Pancreas (tissue), 10 donors: ENCODE measurements at regions not wholly inside any gene's neighbourhood (a gene's known extent, or its start where the extent isn't known, plus 50 kb on each side); places are given as distances from the start of the nearest gene placed in this dataset.

ENCODE experiments used
- ATAC-seq, 4 donors: fragments of 200-7000 bp; cut with Tn5 transposase; one replicate each; pipeline versions ENCODE4 v1.8.0 to v1.9.1; 2020; ENCODE audit warnings: mild to moderate bottlenecking in 4 of 4, moderate library complexity in 4 of 4
- DNase-seq, 6 donors: peaks; one replicate each; pipeline ENCODE4 v3.0.0-alpha.2; 2020
- FAIRE-seq: peaks from 2 replicates; lab custom pipeline; 2012; peaks lifted over from hg19 to GRCh38; lab: Jason Lieb, UNC
- H3K27ac ChIP-seq, 4 donors: fragments of 200-600 bp; sonication (generic); 1 replicate in 3 of 4; 2 replicates in 1 of 4; pipeline versions ENCODE4 v1.5.0 to v1.8.0; 2020
- H3K27me3 ChIP-seq, 4 donors: fragments of 200-600 bp; one replicate each; pipeline ENCODE4 v1.8.0; 2021
- H3K36me3 ChIP-seq, 3 donors: fragments of 200-600 bp; sonication (generic) in 1 of 3; one replicate each; pipeline versions ENCODE4 v1.5.0 to v1.8.0; 2020 to 2021
- H3K4me1 ChIP-seq, 3 donors: fragments of 200-600 bp; one replicate each; pipeline ENCODE4 v1.8.0; 2021
- H3K4me3 ChIP-seq, 4 donors: fragments of 200-600 bp; sonication (generic) in 2 of 4; one replicate each; pipeline versions ENCODE4 v1.5.0 to v1.8.0; 2020 to 2021
- H3K9me3 ChIP-seq, 4 donors: fragments of 200-600 bp; one replicate each; pipeline ENCODE4 v1.8.0; 2021
- CTCF ChIP-seq, 4 donors: fragments of 200-600 bp; sonication (generic) in 3 of 4; IDR thresholded peaks; one replicate each; pipeline versions ENCODE4 v1.5.0 to v1.8.0; 2021; ENCODE audit warnings: antibody characterized with exemption in 4 of 4
- WGBS, 2 donors: extraction: QIAGEN DNeasy Blood & Tissue Kit; methylation state at CpG; one replicate each; pipeline ENCODE4 v1.1.7; 2013; 5-methylcytosine and 5-hydroxymethylcytosine counted together
- intact Hi-C, 3 donors: fragments of 100-400 bp; cut with DNase I; formaldehyde crosslinking; loops; one replicate each; pipeline versions ENCODE4 v1.11.1 to v1.14.2; 2022
- donor health status: healthy with polysubstance abuse.
- donor health status: DM: no; HTN: no; CAD: no; lungs with moderate emphysema.
- donor health status: DM: no; HTN: no; CAD: no.
- donor health status: control.
- donor health status: control.
- donor health status: Bipolar disorder and iron deficiency.
- donor health status: DM: yes; HTN: yes; CAD: no.
- donor health status: DM: no; HTN: no; CAD: no.
- donor health status: DM: no; HTN: no; CAD: no.
- donor health status: DM: yes; HTN: yes; CAD: no.

- Histone ChIP-seq H3K4me1 (no peaks in the 10 kb centered on the region), H3K27me3 (no peaks in the 10 kb centered on the region), H3K36me3 (no peaks in the 10 kb centered on the region), H3K27ac (no peak overlapping the region), H3K9me3 (no peaks in the 10 kb centered on the region), H3K4me3 (no peak overlapping the region)
- TF ChIP-seq CTCF (IDR thresholded peaks at IDR 0.05): no peak
- ATAC-seq (no peak), FAIRE-seq (no peak), DNase-seq (no peak)
- intact Hi-C loops: no loop called here
- 61 to 81% methylated on average over 4 of the region's 4 CpGs for WGBS, 2 donors
These were observed 218.9 kb upstream of the RORA start for GRCh38 chr15:61447981-61448380.

- H3K9me3 ChIP-seq: no peaks in the 10 kb centered on the region
- no peak overlapping the region for H3K4me3 ChIP-seq
- ATAC-seq (no peak), DNase-seq (no peak), FAIRE-seq (no peak)
- no peaks in the 10 kb centered on the region for H3K4me1 ChIP-seq
- intact Hi-C loops: no loop called here
- 49 to 73% methylated on average over 2 of the region's 2 CpGs for WGBS, 2 donors
- no peak for TF ChIP-seq CTCF (IDR thresholded peaks at IDR 0.05)
- no peak overlapping the region for H3K27ac ChIP-seq
- no peaks in the 10 kb centered on the region for H3K36me3 ChIP-seq
- no peaks in the 10 kb centered on the region for H3K27me3 ChIP-seq
These were observed 215.5 kb upstream of the RORA start for GRCh38 chr15:61444585-61444984.

- Histone ChIP-seq H3K27me3 (no peaks in the 10 kb centered on the region), H3K9me3 (no peaks in the 10 kb centered on the region), H3K27ac (no peak overlapping the region), H3K36me3 (no peaks in the 10 kb centered on the region), H3K4me3 (no peak overlapping the region), H3K4me1 (no peaks in the 10 kb centered on the region)
- DNase-seq (no peak), ATAC-seq (no peak), FAIRE-seq (no peak)
- intact Hi-C loops: no loop called here
- WGBS, 2 donors: 76% methylated on average over 1 of the region's 1 CpG
- no peak for TF ChIP-seq CTCF (IDR thresholded peaks at IDR 0.05)
These were observed 213.7 kb upstream of the RORA start for GRCh38 chr15:61442821-61443220.

GRCh38 chr15:61441891-61442290 is 212.8 kb upstream of the RORA start:
- H3K27me3 ChIP-seq: no peaks in the 10 kb centered on the region
- DNase-seq: no peak
- H3K27ac ChIP-seq: no peak overlapping the region
- no peak for TF ChIP-seq CTCF (IDR thresholded peaks at IDR 0.05)
- ATAC-seq: no peak
- H3K36me3 ChIP-seq: no peaks in the 10 kb centered on the region
- FAIRE-seq: no peak
- no peaks in the 10 kb centered on the region for H3K4me1 ChIP-seq
- intact Hi-C loops: no loop called here
- no peaks in the 10 kb centered on the region for H3K9me3 ChIP-seq
- H3K4me3 ChIP-seq: no peak overlapping the region

GRCh38 chr15:61426466-61426865 is 197.4 kb upstream of the RORA start:
- no peak overlapping the region for H3K27ac ChIP-seq
- intact Hi-C loops: no loop called here
- no peak for ATAC-seq

More at GRCh38 chr15:61426466-61426865, 197.4 kb upstream of the RORA start:
- Histone ChIP-seq H3K9me3 (no peaks in the 10 kb centered on the region), H3K4me1 (no peaks in the 10 kb centered on the region), H3K27me3 (peaks cover 0 to 5% (median 0%) of the 10 kb centered on the region in 4 donors), H3K4me3 (no peak overlapping the region), H3K36me3 (no peaks in the 10 kb centered on the region)
- DNase-seq (no peak), FAIRE-seq (no peak)
- WGBS, 2 donors: 23 to 30% methylated on average over 1 of the region's 1 CpG
- no peak for TF ChIP-seq CTCF (IDR thresholded peaks at IDR 0.05)
